ENCODE measurements at regions not wholly inside any gene's neighbourhood (a gene's known extent, or its start where the extent isn't known, plus 50 kb on each side); places are given as distances from the start of the nearest gene placed in this dataset.

DNA sequence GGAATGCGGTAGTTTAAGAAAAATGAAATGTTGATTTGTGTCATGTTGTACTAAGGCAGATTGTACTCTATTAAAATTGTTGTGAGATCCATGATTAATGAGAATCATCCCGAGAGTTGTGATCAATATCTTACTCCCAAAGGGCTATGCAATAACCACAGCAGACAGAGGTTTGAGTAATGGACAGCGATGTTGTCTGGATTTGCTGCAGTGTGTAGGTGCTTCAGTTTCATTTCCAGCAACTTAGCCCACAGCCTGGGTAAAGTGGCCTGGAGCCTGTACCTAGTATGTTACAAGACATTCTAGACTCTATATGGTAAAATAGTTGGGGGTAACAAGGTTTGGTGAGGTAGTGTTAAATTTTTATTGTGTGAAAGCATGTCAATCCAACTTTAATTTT, 794.3 kb upstream of the CDH7 start:
- TF ChIP-seq, protein P1, sequence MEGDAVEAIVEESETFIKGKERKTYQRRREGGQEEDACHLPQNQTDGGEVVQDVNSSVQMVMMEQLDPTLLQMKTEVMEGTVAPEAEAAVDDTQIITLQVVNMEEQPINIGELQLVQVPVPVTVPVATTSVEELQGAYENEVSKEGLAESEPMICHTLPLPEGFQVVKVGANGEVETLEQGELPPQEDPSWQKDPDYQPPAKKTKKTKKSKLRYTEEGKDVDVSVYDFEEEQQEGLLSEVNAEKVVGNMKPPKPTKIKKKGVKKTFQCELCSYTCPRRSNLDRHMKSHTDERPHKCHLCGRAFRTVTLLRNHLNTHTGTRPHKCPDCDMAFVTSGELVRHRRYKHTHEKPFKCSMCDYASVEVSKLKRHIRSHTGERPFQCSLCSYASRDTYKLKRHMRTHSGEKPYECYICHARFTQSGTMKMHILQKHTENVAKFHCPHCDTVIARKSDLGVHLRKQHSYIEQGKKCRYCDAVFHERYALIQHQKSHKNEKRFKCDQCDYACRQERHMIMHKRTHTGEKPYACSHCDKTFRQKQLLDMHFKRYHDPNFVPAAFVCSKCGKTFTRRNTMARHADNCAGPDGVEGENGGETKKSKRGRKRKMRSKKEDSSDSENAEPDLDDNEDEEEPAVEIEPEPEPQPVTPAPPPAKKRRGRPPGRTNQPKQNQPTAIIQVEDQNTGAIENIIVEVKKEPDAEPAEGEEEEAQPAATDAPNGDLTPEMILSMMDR (IDR thresholded peaks at IDR 0.05; ENCODE audit: poor library complexity), result no peak
- TF ChIP-seq EZH2phosphoT487 (IDR thresholded peaks at IDR 0.05; ENCODE audit: low read depth, severe bottlenecking, unreplicated experiment), result no peak
- TF ChIP-seq EZH2 (IDR thresholded peaks at IDR 0.05; ENCODE audit: borderline replicate concordance), result no peak
- no peaks in the 10 kb centered on the region for H3K9me2 ChIP-seq (replicated peaks; ENCODE audit: insufficient read depth)

GRCh38 chr18:64949885-64950284, 800.9 kb upstream of the CDH7 start:
- Histone ChIP-seq H4K20me1 (ENCODE audit: insufficient read depth, poor library complexity, severe bottlenecking) (no peaks in the 10 kb centered on the region), H3K9me3 (ENCODE audit: low read depth) (peaks cover 4% of the 10 kb centered on the region), H3K4me2 (no peak overlapping the region), H3K27ac (no peak overlapping the region), H3K4me3 (no peak overlapping the region), H2AFZ (no peak overlapping the region), H3K79me2 (no peaks in the 10 kb centered on the region), H3K27me3 (no peaks in the 10 kb centered on the region), H3K36me3 (replicated peaks; ENCODE audit: insufficient read depth, low read depth) (no peaks in the 10 kb centered on the region), H3K4me1 (ENCODE audit: insufficient read depth) (no peaks in the 10 kb centered on the region), H3K9me2 (replicated peaks; ENCODE audit: insufficient read depth) (no peaks in the 10 kb centered on the region)
- WGBS (ENCODE audit: low lambda C conversion rate, missing lambda C conversion rate), result 95% methylated on average over 4 of the region's 4 CpGs
- DNase-seq (ENCODE audit: low spot score), result no peak
- TF ChIP-seq, protein P1 (IDR thresholded peaks at IDR 0.05; ENCODE audit: poor library complexity), result no peak
- TF ChIP-seq EZH2 (IDR thresholded peaks at IDR 0.05; ENCODE audit: borderline replicate concordance), result no peak
- TF ChIP-seq EZH2phosphoT487 (IDR thresholded peaks at IDR 0.05; ENCODE audit: low read depth, severe bottlenecking, unreplicated experiment), result no peak

More for the DNA sequence above, 794.3 kb upstream of the CDH7 start:
- no peak overlapping the region for H2AFZ ChIP-seq
- H3K27ac ChIP-seq, result no peak overlapping the region
- no peaks in the 10 kb centered on the region for H3K27me3 ChIP-seq
- WGBS (ENCODE audit: low lambda C conversion rate, missing lambda C conversion rate), result 81% methylated on average over 3 of the region's 3 CpGs
- H3K9me3 ChIP-seq (ENCODE audit: low read depth), result no peaks in the 10 kb centered on the region
- H3K4me3 ChIP-seq, result no peak overlapping the region
- no peaks in the 10 kb centered on the region for H4K20me1 ChIP-seq (ENCODE audit: insufficient read depth, poor library complexity, severe bottlenecking)
- H3K36me3 ChIP-seq (replicated peaks; ENCODE audit: insufficient read depth, low read depth), result no peaks in the 10 kb centered on the region
- no peaks in the 10 kb centered on the region for H3K4me1 ChIP-seq (ENCODE audit: insufficient read depth)
- H3K4me2 ChIP-seq, result no peak overlapping the region
- no peak for DNase-seq (ENCODE audit: low spot score)
- no peaks in the 10 kb centered on the region for H3K79me2 ChIP-seq

DNA sequence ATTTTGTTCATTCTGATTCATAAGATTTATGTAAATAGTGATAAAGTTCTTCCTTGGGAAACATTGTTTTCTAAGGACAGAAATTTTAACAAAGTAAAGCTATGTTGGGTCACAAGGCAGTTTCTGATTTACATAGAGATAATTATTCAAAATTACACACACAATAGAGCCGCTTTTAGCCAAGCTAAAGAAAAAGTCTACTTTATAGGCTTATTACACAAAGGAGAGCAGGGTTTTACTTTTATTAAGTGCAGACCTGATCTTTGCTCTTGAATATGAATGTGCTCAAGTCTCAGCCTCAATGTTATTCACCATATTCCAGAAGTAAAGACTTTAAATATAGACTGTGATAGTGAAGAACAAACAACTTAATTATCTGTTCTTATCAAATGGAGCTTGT, 787.8 kb upstream of the LINC00305 start:
- 64% methylated on average over 1 of the region's 1 CpG for WGBS (ENCODE audit: low lambda C conversion rate, missing lambda C conversion rate)
- Histone ChIP-seq H3K4me2 (no peak overlapping the region), H3K4me3 (no peak overlapping the region)

More for the DNA sequence above, 787.8 kb upstream of the LINC00305 start:
- Histone ChIP-seq H3K79me2 (no peaks in the 10 kb centered on the region), H3K27ac (no peak overlapping the region), H3K36me3 (replicated peaks; ENCODE audit: insufficient read depth, low read depth) (no peaks in the 10 kb centered on the region), H3K9me2 (replicated peaks; ENCODE audit: insufficient read depth) (no peaks in the 10 kb centered on the region), H2AFZ (no peak overlapping the region), H3K4me1 (ENCODE audit: insufficient read depth) (no peaks in the 10 kb centered on the region), H3K27me3 (no peaks in the 10 kb centered on the region), H4K20me1 (ENCODE audit: insufficient read depth, poor library complexity, severe bottlenecking) (no peaks in the 10 kb centered on the region), H3K9me3 (ENCODE audit: low read depth) (no peaks in the 10 kb centered on the region)
- TF ChIP-seq EZH2phosphoT487 (IDR thresholded peaks at IDR 0.05; ENCODE audit: low read depth, severe bottlenecking, unreplicated experiment), result no peak
- TF ChIP-seq EZH2 (IDR thresholded peaks at IDR 0.05; ENCODE audit: borderline replicate concordance), result no peak
- TF ChIP-seq, protein P1 (IDR thresholded peaks at IDR 0.05; ENCODE audit: poor library complexity), result no peak
- DNase-seq (ENCODE audit: low spot score), result no peak

Measured in hepatocyte (in vitro differentiated cells).